Effector memory CD8-positive, alpha-beta T cell (primary cell): ENCODE measurements at regions not wholly inside any gene's neighbourhood (a gene's known extent, or its start where the extent isn't known, plus 50 kb on each side); places are given as distances from the start of the nearest gene placed in this dataset.
"Not testable (repeated sequence)": the region's sequence is repeated elsewhere in the genome, so short reads cannot be mapped to it uniquely, and the experiment has no call there.

ENCODE experiments used
- ATAC-seq: fragments of 150-1000 bp; cut with Tn5 transposase; replicated peaks from 2 replicates; pipeline ENCODE4 v1.10.0; 2021; ENCODE audit warnings: mild to moderate bottlenecking, moderate library complexity
- DNase-seq, 3 experiments: peaks; one replicate each; pipeline ENCODE4 v3.0.0; 2021
- H3K27ac Mint-ChIP-seq, 2 donors: one replicate each; pipeline ENCODE4 v1.8.0; 2022; ENCODE audit warnings: mild to moderate bottlenecking in 2 of 2, mixed read lengths in 2 of 2, moderate library complexity in 2 of 2
- H3K27me3 Mint-ChIP-seq, 2 donors: one replicate each; pipeline ENCODE4 v1.8.0; 2022; ENCODE audit warnings: mixed read lengths in 2 of 2
- H3K36me3 Mint-ChIP-seq: one replicate; pipeline ENCODE4 v1.8.0; 2022; ENCODE audit warnings: mild to moderate bottlenecking, moderate library complexity, mixed read lengths; ENCODE audit not compliant: insufficient read depth
- H3K4me1 Mint-ChIP-seq, 2 donors: one replicate each; pipeline ENCODE4 v1.8.0; 2022; ENCODE audit warnings: low read depth in 2 of 2, mixed read lengths in 2 of 2
- H3K4me3 Mint-ChIP-seq, 2 donors: one replicate each; pipeline ENCODE4 v1.8.0; 2022; ENCODE audit warnings: mild to moderate bottlenecking in 2 of 2, mixed read lengths in 2 of 2, moderate library complexity in 2 of 2
- H3K9me3 Mint-ChIP-seq, 2 donors: one replicate each; pipeline ENCODE4 v1.8.0; 2022; ENCODE audit warnings: mixed read lengths in 2 of 2

- DNase-seq = no peak
- no peak for ATAC-seq
- no peak overlapping the region for H3K4me3 Mint-ChIP-seq
- H3K27me3 Mint-ChIP-seq = no peaks in the 10 kb centered on the region
- no peaks in the 10 kb centered on the region for H3K4me1 Mint-ChIP-seq
- H3K36me3 Mint-ChIP-seq = no peaks in the 10 kb centered on the region
- H3K27ac Mint-ChIP-seq = no peak overlapping the region
- H3K9me3 Mint-ChIP-seq = no peaks in the 10 kb centered on the region
Measured at GRCh38 chr2:155947069-155947468, 385.5 kb downstream of the NR4A2 start.

DNA sequence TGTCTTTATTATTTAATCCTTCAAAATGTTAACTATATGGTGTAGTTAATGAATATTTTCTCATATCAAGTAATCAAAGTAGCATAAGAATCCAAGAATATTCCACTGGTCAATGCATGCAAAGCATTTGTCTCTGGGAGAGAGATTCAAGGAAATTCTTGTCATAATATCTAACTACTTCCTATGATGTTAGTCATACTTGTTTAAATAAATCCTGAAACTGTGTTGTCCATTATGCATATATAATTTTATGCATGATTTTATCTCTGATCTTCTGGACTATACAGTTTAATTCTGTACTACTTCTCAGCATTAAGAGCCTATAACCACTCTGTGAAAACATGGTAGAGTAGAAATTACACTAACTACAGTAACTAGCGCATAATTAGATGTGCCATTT, 388.3 kb downstream of the NR4A2 start:
- ATAC-seq = no peak
- no peak for DNase-seq
- Mint-ChIP-seq H3K27me3 (no peaks in the 10 kb centered on the region), H3K4me3 (no peak overlapping the region), H3K27ac (no peak overlapping the region), H3K9me3 (peaks cover 0 to 2% of the 10 kb centered on the region in 2 donors), H3K4me1 (no peaks in the 10 kb centered on the region), H3K36me3 (no peaks in the 10 kb centered on the region)

GRCh38 chr2:155930312-155930711, 402.2 kb downstream of the NR4A2 start:
- Mint-ChIP-seq H3K36me3 (no peaks in the 10 kb centered on the region), H3K27me3 (no peaks in the 10 kb centered on the region), H3K4me3 (no peak overlapping the region), H3K9me3 (peaks cover 0 to 1% of the 10 kb centered on the region in 2 donors), H3K27ac (no peak overlapping the region), H3K4me1 (no peaks in the 10 kb centered on the region)
- DNase-seq (no peak), ATAC-seq (no peak)

GRCh38 chr2:155917380-155917779, 415.1 kb downstream of the NR4A2 start:
- Mint-ChIP-seq H3K9me3 (no peaks in the 10 kb centered on the region), H3K27me3 (no peaks in the 10 kb centered on the region), H3K36me3 (no peaks in the 10 kb centered on the region), H3K4me1 (no peaks in the 10 kb centered on the region), H3K27ac (no peak overlapping the region), H3K4me3 (no peak overlapping the region)
- DNase-seq (no peak), ATAC-seq (no peak)

GRCh38 chr2:155913356-155913755, 419.2 kb downstream of the NR4A2 start:
- Mint-ChIP-seq H3K4me1 (no peaks in the 10 kb centered on the region), H3K9me3 (no peaks in the 10 kb centered on the region), H3K36me3 (no peaks in the 10 kb centered on the region), H3K27me3 (no peaks in the 10 kb centered on the region), H3K27ac (no peak overlapping the region), H3K4me3 (no peak overlapping the region)
- ATAC-seq (no peak), DNase-seq (no peak)

DNA sequence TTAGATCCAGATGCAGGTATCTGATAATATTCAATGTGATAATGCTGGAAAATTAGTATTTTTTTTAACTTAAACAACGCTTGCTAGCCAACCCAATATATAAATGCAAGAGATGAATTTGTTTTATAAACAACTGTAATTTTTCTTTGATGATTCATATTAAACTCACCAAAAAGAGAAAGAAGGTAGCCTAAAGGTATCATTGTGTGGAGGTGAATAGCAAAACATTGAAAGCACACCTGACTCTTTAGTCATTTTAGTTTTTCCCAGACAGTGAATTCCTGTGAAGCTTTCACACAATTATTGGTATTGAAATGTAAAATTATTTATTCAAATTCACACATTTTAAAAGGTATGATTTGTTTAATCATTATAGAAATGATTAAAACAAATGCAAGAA, 424.0 kb downstream of the NR4A2 start:
- H3K36me3 Mint-ChIP-seq = no peaks in the 10 kb centered on the region

DNA sequence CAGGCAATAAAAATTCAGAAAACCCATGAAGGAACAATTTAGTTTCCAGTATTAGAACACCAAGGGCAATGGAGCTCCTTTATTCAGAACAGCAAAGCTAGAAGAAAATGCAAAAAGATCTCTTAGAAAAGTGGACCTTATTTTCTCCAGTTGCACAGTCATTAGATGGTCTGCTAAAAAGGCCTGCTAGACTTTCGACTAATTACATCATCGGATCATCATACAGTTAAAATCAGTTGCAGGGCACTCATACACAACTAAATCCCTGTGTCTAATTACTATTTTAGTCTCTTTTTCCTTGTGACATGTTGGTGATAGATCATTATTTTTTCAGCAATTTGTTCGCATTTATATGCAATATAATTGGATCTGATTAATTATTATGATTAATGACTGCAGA, 425.3 kb downstream of the NR4A2 start:
- H3K27me3 Mint-ChIP-seq = no peaks in the 10 kb centered on the region
- no peaks in the 10 kb centered on the region for H3K36me3 Mint-ChIP-seq
- H3K4me3 Mint-ChIP-seq = no peak overlapping the region
- DNase-seq (no peak), ATAC-seq (no peak)
- H3K27ac Mint-ChIP-seq = no peak overlapping the region
- no peaks in the 10 kb centered on the region for H3K4me1 Mint-ChIP-seq
- H3K9me3 Mint-ChIP-seq = no peaks in the 10 kb centered on the region

More for the DNA sequence above, 424.0 kb downstream of the NR4A2 start:
- H3K4me3 Mint-ChIP-seq = no peak overlapping the region
- no peak overlapping the region for H3K27ac Mint-ChIP-seq
- H3K27me3 Mint-ChIP-seq = no peaks in the 10 kb centered on the region
- no peaks in the 10 kb centered on the region for H3K4me1 Mint-ChIP-seq
- DNase-seq = no peak
- no peak for ATAC-seq
- H3K9me3 Mint-ChIP-seq = no peaks in the 10 kb centered on the region

GRCh38 chr2:155905657-155906056, 426.9 kb downstream of the NR4A2 start:
- Mint-ChIP-seq H3K36me3 (no peaks in the 10 kb centered on the region), H3K4me3 (no peak overlapping the region), H3K27ac (no peak overlapping the region), H3K27me3 (no peaks in the 10 kb centered on the region), H3K9me3 (no peaks in the 10 kb centered on the region), H3K4me1 (no peaks in the 10 kb centered on the region)
- no peak for DNase-seq
- ATAC-seq = no peak

- no peak overlapping the region for H3K27ac Mint-ChIP-seq
Measured at GRCh38 chr2:155904720-155905119, 427.8 kb downstream of the NR4A2 start.

DNA sequence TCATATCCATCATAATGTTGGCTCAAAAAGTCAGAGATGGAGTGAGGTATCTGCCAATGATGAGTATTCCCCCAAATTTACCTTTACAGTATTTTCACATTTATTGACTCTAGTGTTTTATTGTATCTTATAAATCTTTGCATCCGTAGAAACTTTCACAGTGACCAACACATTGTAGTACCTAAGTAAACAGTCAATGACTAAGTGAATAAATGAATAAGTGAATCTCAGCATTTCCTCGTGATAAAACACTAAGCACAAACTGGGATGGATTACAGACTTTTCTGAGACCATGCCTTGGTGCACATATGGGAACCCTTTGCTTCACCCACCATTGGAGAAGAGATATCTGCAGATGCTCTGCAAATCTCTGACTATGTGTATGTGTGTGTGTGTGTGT, 429.9 kb downstream of the NR4A2 start:
- H3K4me1 Mint-ChIP-seq = no peaks in the 10 kb centered on the region
- no peaks in the 10 kb centered on the region for H3K27me3 Mint-ChIP-seq
- H3K36me3 Mint-ChIP-seq = no peaks in the 10 kb centered on the region
- DNase-seq (no peak), ATAC-seq (no peak)
- H3K4me3 Mint-ChIP-seq = no peak overlapping the region
- H3K9me3 Mint-ChIP-seq = no peaks in the 10 kb centered on the region
- H3K27ac Mint-ChIP-seq = no peak overlapping the region

More at GRCh38 chr2:155904720-155905119, 427.8 kb downstream of the NR4A2 start:
- ATAC-seq (no peak), DNase-seq (no peak)
- Mint-ChIP-seq H3K4me1 (no peaks in the 10 kb centered on the region), H3K9me3 (no peaks in the 10 kb centered on the region), H3K36me3 (no peaks in the 10 kb centered on the region), H3K4me3 (no peak overlapping the region), H3K27me3 (no peaks in the 10 kb centered on the region)

DNA sequence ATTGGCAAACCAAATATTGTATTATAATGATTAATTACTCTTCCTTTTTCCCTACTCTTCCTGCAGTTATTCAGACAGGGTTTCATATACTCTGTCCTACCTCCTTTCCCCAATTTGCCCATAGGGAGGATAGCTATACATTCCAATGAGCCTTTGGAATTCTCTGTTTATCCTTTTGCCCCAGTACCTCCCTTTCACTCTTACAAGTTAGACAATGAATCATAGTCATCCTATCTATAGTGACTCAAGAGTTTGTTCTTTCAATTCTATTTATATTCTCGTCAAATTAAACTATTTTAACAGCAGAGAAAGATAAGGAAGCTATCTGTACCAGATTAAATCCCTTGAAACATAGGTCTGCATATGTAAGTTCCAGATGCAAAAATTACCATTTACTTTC, 437.5 kb downstream of the NR4A2 start:
- no peak overlapping the region for H3K27ac Mint-ChIP-seq
- no peak overlapping the region for H3K4me3 Mint-ChIP-seq
- no peaks in the 10 kb centered on the region for H3K36me3 Mint-ChIP-seq
- peaks cover 3 to 11% of the 10 kb centered on the region in 2 donors for H3K9me3 Mint-ChIP-seq
- no peaks in the 10 kb centered on the region for H3K27me3 Mint-ChIP-seq
- H3K4me1 Mint-ChIP-seq = no peaks in the 10 kb centered on the region
- ATAC-seq (no peak), DNase-seq (no peak)

DNA sequence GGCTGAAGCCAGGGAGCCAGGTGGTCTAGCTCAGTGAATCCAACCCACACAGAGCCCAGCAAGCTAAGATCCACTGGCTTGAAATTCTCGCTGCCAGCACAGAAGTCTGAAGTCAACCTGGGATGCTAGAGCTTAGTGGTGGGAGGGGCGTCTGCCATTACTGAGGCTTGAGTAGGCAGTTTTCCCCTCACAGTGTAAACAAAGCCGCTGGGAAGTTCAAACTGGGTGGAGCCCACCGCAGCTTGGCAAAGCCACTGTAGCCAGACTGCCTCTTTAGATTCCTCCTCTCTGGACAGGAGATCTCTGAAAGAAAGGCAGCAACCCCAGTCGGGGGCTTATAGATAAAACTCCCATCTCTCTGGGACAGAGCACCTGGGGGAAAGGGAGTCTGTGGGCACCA, 452.1 kb downstream of the NR4A2 start:
- H3K4me3 Mint-ChIP-seq, ATAC-seq, H3K27me3 Mint-ChIP-seq, DNase-seq, H3K27ac Mint-ChIP-seq, H3K36me3 Mint-ChIP-seq, H3K4me1 Mint-ChIP-seq: not testable (repeated sequence)
- H3K9me3 Mint-ChIP-seq = peaks cover 14 to 35% of the 10 kb centered on the region in 2 donors

- not testable (repeated sequence) for H3K36me3 Mint-ChIP-seq, ATAC-seq, H3K27me3 Mint-ChIP-seq, H3K4me3 Mint-ChIP-seq, DNase-seq, H3K27ac Mint-ChIP-seq, H3K4me1 Mint-ChIP-seq
- peaks cover 12 to 35% of the 10 kb centered on the region in 2 donors for H3K9me3 Mint-ChIP-seq
Measured at GRCh38 chr2:155879900-155880299, 452.6 kb downstream of the NR4A2 start.

GRCh38 chr2:155872396-155872795, 460.1 kb downstream of the NR4A2 start:
- H3K4me1 Mint-ChIP-seq = no peaks in the 10 kb centered on the region
- no peak for DNase-seq
- ATAC-seq = no peak
- H3K9me3 Mint-ChIP-seq = peaks cover 13 to 20% of the 10 kb centered on the region in 2 donors
- H3K27me3 Mint-ChIP-seq = no peaks in the 10 kb centered on the region
- H3K27ac Mint-ChIP-seq = no peak overlapping the region
- no peaks in the 10 kb centered on the region for H3K36me3 Mint-ChIP-seq
- H3K4me3 Mint-ChIP-seq = no peak overlapping the region

DNA sequence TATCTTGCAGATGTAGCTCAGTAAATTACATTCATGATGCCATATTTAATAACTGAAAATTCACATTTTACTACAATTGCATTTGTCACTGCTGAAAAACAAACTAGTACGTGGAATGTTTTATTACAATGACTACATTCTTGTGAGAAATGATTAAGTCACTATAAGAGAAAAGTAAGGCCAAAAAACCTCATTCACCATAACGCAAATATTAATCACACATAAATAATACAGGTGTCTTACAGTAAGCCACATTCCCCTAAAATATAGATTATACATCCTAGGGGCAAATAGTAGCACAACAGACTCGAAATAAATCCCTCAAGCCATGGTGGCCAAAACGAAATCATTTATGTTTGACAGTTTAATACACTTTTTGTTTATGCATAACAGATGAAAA, 460.6 kb downstream of the NR4A2 start:
- DNase-seq = no peak
- Mint-ChIP-seq H3K27me3 (no peaks in the 10 kb centered on the region), H3K4me1 (no peaks in the 10 kb centered on the region), H3K27ac (no peak overlapping the region), H3K9me3 (peaks cover 13 to 20% of the 10 kb centered on the region in 2 donors), H3K4me3 (no peak overlapping the region), H3K36me3 (no peaks in the 10 kb centered on the region)
- no peak for ATAC-seq
